ENCODE measurements at regions not wholly inside any gene's neighbourhood (a gene's known extent, or its start where the extent isn't known, plus 50 kb on each side); places are given as distances from the start of the nearest gene placed in this dataset.

- TF ChIP-seq CTCF (conservative IDR thresholded peaks at IDR 0.05; ENCODE audit: low read depth, low read length): no peak
- no peak for TF ChIP-seq MAFK (IDR thresholded peaks at IDR 0.05; ENCODE audit: low read depth, low read length)
- TF ChIP-seq NFE2L2 (IDR thresholded peaks at IDR 0.05; ENCODE audit: low read depth, low read length): no peak
- TF ChIP-seq POLR2A (IDR thresholded peaks at IDR 0.05; ENCODE audit: low read depth, low read length): no peak
- TF ChIP-seq SMC3 (IDR thresholded peaks at IDR 0.05; ENCODE audit: low read depth, low read length): no peak
- TF ChIP-seq RAD21 (IDR thresholded peaks at IDR 0.05; ENCODE audit: low read length): no peak
- no peak for TF ChIP-seq MAZ (IDR thresholded peaks at IDR 0.05; ENCODE audit: borderline replicate concordance, low read depth, low read length)
- TF ChIP-seq USF2 (IDR thresholded peaks at IDR 0.05; ENCODE audit: low read depth, low read length): no peak
- no peak for TF ChIP-seq RFX5 (IDR thresholded peaks at IDR 0.05; ENCODE audit: low read depth, low read length)
- TF ChIP-seq MXI1 (IDR thresholded peaks at IDR 0.05; ENCODE audit: borderline replicate concordance, low read depth, low read length): no peak
Measured at GRCh38 chr9:33687779-33688178, 107.6 kb upstream of the PRSS3 start.

Data from IMR-90 (cell line).